ENCODE measurements at regions not wholly inside any gene's neighbourhood (a gene's known extent, or its start where the extent isn't known, plus 50 kb on each side); places are given as distances from the start of the nearest gene placed in this dataset.

GRCh38 chr5:17379100-17379951, 118.7 kb upstream of the TAF11L2 start:
- TF ChIP-seq, protein P1, sequence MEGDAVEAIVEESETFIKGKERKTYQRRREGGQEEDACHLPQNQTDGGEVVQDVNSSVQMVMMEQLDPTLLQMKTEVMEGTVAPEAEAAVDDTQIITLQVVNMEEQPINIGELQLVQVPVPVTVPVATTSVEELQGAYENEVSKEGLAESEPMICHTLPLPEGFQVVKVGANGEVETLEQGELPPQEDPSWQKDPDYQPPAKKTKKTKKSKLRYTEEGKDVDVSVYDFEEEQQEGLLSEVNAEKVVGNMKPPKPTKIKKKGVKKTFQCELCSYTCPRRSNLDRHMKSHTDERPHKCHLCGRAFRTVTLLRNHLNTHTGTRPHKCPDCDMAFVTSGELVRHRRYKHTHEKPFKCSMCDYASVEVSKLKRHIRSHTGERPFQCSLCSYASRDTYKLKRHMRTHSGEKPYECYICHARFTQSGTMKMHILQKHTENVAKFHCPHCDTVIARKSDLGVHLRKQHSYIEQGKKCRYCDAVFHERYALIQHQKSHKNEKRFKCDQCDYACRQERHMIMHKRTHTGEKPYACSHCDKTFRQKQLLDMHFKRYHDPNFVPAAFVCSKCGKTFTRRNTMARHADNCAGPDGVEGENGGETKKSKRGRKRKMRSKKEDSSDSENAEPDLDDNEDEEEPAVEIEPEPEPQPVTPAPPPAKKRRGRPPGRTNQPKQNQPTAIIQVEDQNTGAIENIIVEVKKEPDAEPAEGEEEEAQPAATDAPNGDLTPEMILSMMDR (conservative IDR thresholded peaks at IDR 0.05; ENCODE audit: low read depth, low read length) = no peak
- no peak for TF ChIP-seq EZH2 (IDR thresholded peaks at IDR 0.05; ENCODE audit: borderline replicate concordance, low read depth, low read length, poor library complexity, severe bottlenecking)
